Panc1 (cell line): ENCODE measurements at regions not wholly inside any gene's neighbourhood (a gene's known extent, or its start where the extent isn't known, plus 50 kb on each side); places are given as distances from the start of the nearest gene placed in this dataset.

Experiments
- CTCF ChIP-seq: fragments of 450-650 bp; IDR thresholded peaks from 2 replicates; pipeline ENCODE4 v1.5.1; 2017; ENCODE audit warnings: mild to moderate bottlenecking
- TCF7L2 ChIP-seq: IDR thresholded peaks from 2 replicates; pipeline ENCODE4 v1.6.1; 2011; ENCODE audit warnings: mild to moderate bottlenecking, low read depth, low read length, inconsistent platforms

DNA sequence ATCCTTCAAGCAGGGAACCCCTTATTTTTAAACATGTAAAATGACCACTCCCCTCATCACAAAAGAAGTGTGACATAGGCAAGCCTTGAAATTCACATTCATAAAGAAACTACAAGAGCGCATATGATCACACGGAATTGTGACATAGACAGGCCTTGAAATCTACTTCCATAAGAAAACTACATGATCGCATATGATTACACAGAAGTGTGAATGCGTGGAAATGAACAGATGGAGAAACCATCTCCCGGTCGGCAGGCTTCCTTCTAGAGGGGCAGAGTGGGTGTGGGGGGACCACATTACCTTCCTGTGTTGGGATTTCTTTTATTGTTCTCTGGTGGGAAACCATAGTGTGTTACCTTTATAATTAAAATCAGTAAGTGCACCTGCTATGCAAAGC, 285.1 kb upstream of the ADARB2 start:
- TF ChIP-seq CTCF (no peak), TCF7L2 (no peak)
